ENCODE measurements at regions not wholly inside any gene's neighbourhood (a gene's known extent, or its start where the extent isn't known, plus 50 kb on each side); places are given as distances from the start of the nearest gene placed in this dataset.
"Not testable (repeated sequence)": the region's sequence is repeated elsewhere in the genome, so short reads cannot be mapped to it uniquely, and the experiment has no call there.

GRCh38 chr14:89743828-89744227 lies 210.7 kb downstream of the EFCAB11 start:
- DNase-seq, result no peak

GRCh38 chr14:89740241-89740640 lies 214.3 kb downstream of the EFCAB11 start:
- DNase-seq, result no peak

GRCh38 chr14:89736881-89737280 lies 217.6 kb downstream of the EFCAB11 start:
- no peak for DNase-seq

GRCh38 chr14:89731396-89731933 lies 223.1 kb downstream of the EFCAB11 start:
- DNase-seq, result no peak

- no peak for DNase-seq
These were observed 223.8 kb downstream of the EFCAB11 start for GRCh38 chr14:89730687-89731086.

- DNase-seq, result no peak
These were observed 225.6 kb downstream of the EFCAB11 start for GRCh38 chr14:89728964-89729363.

DNA sequence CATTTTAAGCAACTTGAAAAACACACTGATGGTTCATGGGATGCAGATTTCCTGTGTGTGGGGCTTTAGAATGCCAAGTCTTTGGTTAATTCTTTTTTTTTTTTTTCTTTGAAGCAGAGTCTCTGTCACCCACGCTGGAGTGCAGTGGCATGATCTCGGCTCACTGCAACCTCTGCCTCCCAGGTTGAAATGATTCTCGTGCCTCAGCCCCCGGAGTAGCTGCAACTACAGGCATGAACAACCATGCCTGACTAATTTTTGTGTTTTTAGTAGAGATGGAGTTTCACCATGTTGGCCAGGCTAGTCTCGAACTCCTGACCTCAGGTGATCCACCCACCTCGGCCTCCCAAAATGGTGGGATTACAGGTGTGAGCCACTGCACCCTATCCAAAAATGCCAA lies 228.3 kb downstream of the EFCAB11 start:
- DNase-seq, result not testable (repeated sequence)

GRCh38 chr14:89724628-89724960 lies 229.9 kb downstream of the EFCAB11 start:
- peak; percentile 66 for DNase-seq

DNA sequence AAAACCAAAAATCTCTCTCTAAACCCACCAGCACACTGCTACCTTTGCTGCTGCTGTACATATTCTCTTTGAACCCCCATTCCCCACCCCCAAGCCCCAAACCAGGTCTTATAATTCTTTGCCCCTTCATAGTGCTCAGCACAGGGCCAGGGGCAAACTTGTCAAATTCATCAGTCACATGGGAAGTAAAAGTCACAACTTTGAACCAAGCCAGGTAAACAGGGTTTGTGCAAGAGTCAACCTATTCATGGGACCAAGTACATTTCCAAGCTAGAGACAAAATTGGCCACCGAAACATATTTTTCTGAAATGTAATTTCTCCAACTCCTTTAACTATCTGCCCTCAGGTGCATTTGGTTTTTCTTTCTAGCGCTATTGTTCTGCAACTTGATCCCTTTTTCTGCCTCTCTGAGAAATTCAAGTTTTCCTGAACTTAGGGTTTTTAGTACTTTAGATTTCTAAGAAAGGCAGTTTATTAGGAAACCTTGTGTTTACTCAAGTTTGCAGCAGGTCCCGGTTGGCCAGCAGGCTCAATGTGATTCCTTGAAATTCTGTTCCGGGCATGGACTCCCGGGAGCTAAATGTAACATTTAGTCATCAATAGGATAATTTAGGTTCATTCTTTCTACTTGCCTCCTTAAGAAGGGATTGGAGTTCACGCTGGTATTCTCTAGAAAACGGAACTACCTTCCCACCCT lies 230.5 kb downstream of the EFCAB11 start:
- DNase-seq, result no peak

DNA sequence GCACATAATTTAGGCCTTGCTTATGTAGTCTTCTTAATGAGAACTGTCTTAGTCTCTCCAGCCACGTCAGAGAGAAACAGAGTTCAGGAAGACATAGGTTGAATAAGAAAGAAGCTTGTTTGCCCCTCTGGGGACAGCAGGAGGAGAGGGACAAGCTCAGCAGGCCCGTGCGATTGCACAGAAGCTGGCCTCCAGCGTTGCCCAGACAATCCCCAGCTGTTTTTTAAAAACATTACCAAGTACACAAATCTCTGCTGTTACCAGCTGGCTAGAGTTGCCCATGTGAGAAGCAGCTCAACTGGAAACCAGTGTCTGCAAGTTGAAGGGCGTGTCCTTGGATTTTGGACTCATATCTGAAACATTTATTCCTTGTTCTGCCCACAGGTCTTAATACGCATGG lies 232.6 kb downstream of the EFCAB11 start:
- peak; percentile 76 for DNase-seq

GRCh38 chr14:89720741-89721729 lies 233.5 kb downstream of the EFCAB11 start:
- DNase-seq, result peak; percentile 39

DNA sequence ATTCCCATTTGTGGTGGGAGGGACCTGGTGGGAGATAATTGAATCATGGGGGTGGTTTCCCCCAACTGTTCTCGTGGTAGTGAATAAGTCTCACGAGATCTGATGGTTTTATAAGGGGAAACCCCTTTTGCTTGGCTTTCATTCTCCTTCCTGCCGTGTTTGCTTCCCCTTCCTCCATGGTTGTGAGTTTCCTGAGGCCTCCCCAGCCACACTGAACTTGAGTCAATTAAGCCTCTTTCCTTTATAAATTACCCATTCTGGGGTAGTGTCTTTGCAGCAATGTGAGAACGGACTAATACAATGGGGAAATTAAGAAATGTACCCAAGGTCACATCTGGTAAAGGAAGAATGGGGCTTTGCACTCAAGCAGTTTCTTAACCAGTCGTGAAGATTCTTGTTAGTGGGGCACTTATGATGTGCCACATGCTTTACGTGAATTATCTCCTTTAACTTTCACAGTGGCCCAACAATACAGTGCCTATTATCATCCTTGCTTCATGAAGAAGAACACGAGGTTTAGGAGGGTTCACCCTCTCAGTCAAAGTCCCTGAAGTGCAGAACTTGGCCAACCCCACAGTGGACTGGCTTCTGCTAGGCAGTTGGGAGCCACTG lies 234.3 kb downstream of the EFCAB11 start:
- DNase-seq, result no peak

DNA sequence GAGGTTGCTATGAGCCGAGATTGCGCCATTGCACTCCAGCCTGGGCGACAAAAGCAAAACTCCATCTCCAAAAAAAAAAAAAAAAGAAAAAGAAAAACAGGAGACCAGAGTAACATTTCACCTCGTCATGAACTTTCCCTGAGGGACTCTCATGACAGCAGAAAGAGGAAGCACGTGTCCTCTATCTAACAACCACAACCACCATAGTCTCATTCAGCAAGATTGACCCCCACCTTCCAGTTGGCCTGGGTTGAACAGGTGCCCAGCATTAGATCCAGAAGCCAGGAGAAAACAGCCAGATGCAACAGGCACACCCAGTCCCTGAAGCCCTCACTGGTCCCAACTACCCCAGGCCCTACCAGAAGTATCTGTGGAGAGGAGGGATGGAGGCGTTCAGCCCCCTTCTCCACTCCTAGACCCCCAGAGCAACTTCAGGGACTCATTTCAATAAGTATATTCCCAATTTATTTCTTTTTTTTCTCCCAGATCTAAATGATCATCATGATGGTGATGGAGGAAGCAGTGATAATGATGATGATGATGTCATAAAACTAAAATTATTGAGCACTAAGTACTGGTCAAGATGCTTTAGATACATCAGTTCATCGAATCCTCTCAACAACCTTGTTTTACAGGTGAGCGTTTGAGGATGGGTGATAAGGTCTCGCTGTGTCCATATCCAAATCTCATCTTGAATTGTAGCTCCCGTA lies 235.0 kb downstream of the EFCAB11 start:
- no peak for DNase-seq

- DNase-seq, result no peak
These were observed 245.4 kb downstream of the EFCAB11 start for GRCh38 chr14:89708982-89709625.

- DNase-seq, result no peak
These were observed 247.4 kb downstream of the EFCAB11 start for GRCh38 chr14:89707086-89707485.

GRCh38 chr14:89702876-89703200 lies 251.7 kb downstream of the EFCAB11 start:
- no peak for DNase-seq

- peak; percentile 94 for DNase-seq
These were observed 252.3 kb downstream of the EFCAB11 start for GRCh38 chr14:89702073-89702875.

DNA sequence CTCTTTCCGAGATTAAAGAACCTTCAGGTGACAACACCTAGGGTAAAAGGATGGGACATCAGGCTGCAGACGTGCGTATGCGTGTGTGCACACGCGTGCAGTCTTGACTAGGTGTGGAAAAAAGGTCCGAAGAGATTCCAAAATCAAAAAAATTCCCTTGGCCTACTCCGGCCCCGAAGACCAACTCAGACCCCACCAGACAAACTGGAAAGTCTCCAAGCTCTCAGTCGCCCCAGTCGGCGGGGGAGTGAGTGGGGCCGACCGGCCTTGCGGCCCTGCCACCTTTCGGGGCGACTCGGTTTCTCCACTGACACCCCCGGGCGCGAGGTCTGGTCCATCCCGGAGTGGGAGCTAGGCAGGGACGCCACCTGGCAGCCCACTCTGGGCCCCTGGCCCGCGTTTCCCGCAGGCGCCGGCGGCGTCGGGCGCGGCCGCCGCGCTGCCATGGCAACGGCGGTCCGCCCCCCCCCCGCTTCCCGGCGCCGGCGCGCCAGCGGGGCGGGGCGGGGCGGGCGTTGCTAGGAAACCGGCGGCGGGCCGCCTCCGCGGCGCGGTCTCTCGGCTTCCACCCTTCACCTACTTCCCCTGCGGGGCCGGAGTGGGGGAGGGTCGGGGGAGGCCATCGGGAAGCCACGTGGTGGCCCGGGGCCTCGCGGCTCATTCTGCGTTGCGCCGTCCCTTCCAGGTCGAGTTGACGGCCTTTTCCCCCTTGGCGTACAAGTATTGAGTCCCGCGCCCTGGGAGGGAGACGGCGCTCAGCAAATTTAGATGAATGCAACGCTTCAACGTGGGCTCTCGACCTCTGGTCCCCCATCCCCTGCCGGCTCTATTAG lies 253.1 kb downstream of the EFCAB11 start:
- peak; percentile 88 for DNase-seq

DNA sequence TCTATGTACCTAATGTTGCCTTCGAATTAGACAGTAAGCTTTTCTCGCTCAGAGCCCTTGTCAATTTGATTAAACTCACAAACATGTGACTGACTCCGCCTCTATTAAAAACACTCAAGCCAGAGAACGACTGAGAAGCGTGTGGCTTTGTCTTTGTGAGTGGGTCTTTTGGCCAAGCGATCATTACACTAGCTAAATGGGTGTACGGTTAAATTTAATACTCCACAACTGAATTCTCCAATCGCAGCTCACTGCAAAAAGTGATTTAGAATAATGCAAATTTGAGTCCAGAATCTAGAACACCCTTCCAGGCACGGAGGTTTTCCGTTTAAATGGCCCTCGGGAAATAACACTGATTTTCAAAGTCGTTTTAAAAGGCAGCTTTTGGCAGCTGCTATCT lies 253.7 kb downstream of the EFCAB11 start:
- peak; percentile 38 for DNase-seq

- DNase-seq, result no peak
These were observed 255.5 kb downstream of the EFCAB11 start for GRCh38 chr14:89699071-89699470.

All from tongue (tissue), 1 donor.